ENCODE measurements at regions not wholly inside any gene's neighbourhood (a gene's known extent, or its start where the extent isn't known, plus 50 kb on each side); places are given as distances from the start of the nearest gene placed in this dataset.

GRCh38 chr3:153337369-153337768 is 175.3 kb downstream of the RAP2B start:
- in situ Hi-C loops (cut with HindIII; ENCODE audit: low pct_unique_long_range_greater_than_20kb, low sequenced_read_pairs), result no loop called here
- DNase-seq (ENCODE audit: low read depth in 1 of 2, low spot score in 1 of 2), result no peak
- no peak for TF ChIP-seq JUND (IDR thresholded peaks at IDR 0.05; ENCODE audit: low read depth)

GRCh38 chr3:153338487-153338886 is 176.5 kb downstream of the RAP2B start:
- no peak for TF ChIP-seq JUND (IDR thresholded peaks at IDR 0.05; ENCODE audit: low read depth)
- DNase-seq (ENCODE audit: low read depth in 1 of 2, low spot score in 1 of 2), result no peak
- in situ Hi-C loops (cut with HindIII; ENCODE audit: low pct_unique_long_range_greater_than_20kb, low sequenced_read_pairs), result no loop called here

GRCh38 chr3:153339065-153339464 is 177.0 kb downstream of the RAP2B start:
- no peak for TF ChIP-seq JUND (IDR thresholded peaks at IDR 0.05; ENCODE audit: low read depth)
- DNase-seq (ENCODE audit: low read depth in 1 of 2, low spot score in 1 of 2), result no peak
- in situ Hi-C loops (cut with HindIII; ENCODE audit: low pct_unique_long_range_greater_than_20kb, low sequenced_read_pairs), result no loop called here

- TF ChIP-seq JUND (IDR thresholded peaks at IDR 0.05; ENCODE audit: low read depth), result no peak
- peak in 1 of 2 experiments; percentile 31 for DNase-seq (ENCODE audit: low read depth in 1 of 2, low spot score in 1 of 2)
- in situ Hi-C loops (cut with HindIII; ENCODE audit: low pct_unique_long_range_greater_than_20kb, low sequenced_read_pairs), result no loop called here
Observed at GRCh38 chr3:153343988-153344782, 182.2 kb downstream of the RAP2B start.

GRCh38 chr3:153348457-153349107 is 186.6 kb downstream of the RAP2B start:
- no peak for TF ChIP-seq JUND (IDR thresholded peaks at IDR 0.05; ENCODE audit: low read depth)
- in situ Hi-C loops (cut with HindIII; ENCODE audit: low pct_unique_long_range_greater_than_20kb, low sequenced_read_pairs), result no loop called here
- no peak for DNase-seq (ENCODE audit: low read depth in 1 of 2, low spot score in 1 of 2)

GRCh38 chr3:153349108-153349499 is 187.1 kb downstream of the RAP2B start:
- in situ Hi-C loops (cut with HindIII; ENCODE audit: low pct_unique_long_range_greater_than_20kb, low sequenced_read_pairs), result no loop called here
- no peak for DNase-seq (ENCODE audit: low read depth in 1 of 2, low spot score in 1 of 2)
- TF ChIP-seq JUND (IDR thresholded peaks at IDR 0.05; ENCODE audit: low read depth), result no peak

GRCh38 chr3:153350420-153350819 is 188.4 kb downstream of the RAP2B start:
- peak in 1 of 2 experiments; percentile 38 for DNase-seq (ENCODE audit: low read depth in 1 of 2, low spot score in 1 of 2)
- TF ChIP-seq JUND (IDR thresholded peaks at IDR 0.05; ENCODE audit: low read depth), result no peak

GRCh38 chr3:153354641-153355040 is 192.6 kb downstream of the RAP2B start:
- no peak for DNase-seq (ENCODE audit: low read depth in 1 of 2, low spot score in 1 of 2)
- in situ Hi-C loops (cut with HindIII; ENCODE audit: low pct_unique_long_range_greater_than_20kb, low sequenced_read_pairs), result no loop called here
- no peak for TF ChIP-seq JUND (IDR thresholded peaks at IDR 0.05; ENCODE audit: low read depth)

More at GRCh38 chr3:153350420-153350819, 188.4 kb downstream of the RAP2B start:
- in situ Hi-C loops (cut with HindIII; ENCODE audit: low pct_unique_long_range_greater_than_20kb, low sequenced_read_pairs), result no loop called here

- no peak for DNase-seq (ENCODE audit: low read depth in 1 of 2, low spot score in 1 of 2)
- in situ Hi-C loops (cut with HindIII; ENCODE audit: low pct_unique_long_range_greater_than_20kb, low sequenced_read_pairs), result no loop called here
- TF ChIP-seq JUND (IDR thresholded peaks at IDR 0.05; ENCODE audit: low read depth), result no peak
Observed at GRCh38 chr3:153355559-153355958, 193.5 kb downstream of the RAP2B start.

- DNase-seq (ENCODE audit: low read depth in 1 of 2, low spot score in 1 of 2), result no peak
- in situ Hi-C loops (cut with HindIII; ENCODE audit: low pct_unique_long_range_greater_than_20kb, low sequenced_read_pairs), result no loop called here
- no peak for TF ChIP-seq JUND (IDR thresholded peaks at IDR 0.05; ENCODE audit: low read depth)
Observed at GRCh38 chr3:153356908-153357307, 194.9 kb downstream of the RAP2B start.

GRCh38 chr3:153357436-153357835 is 195.4 kb downstream of the RAP2B start:
- no peak for DNase-seq (ENCODE audit: low read depth in 1 of 2, low spot score in 1 of 2)
- in situ Hi-C loops (cut with HindIII; ENCODE audit: low pct_unique_long_range_greater_than_20kb, low sequenced_read_pairs), result no loop called here
- TF ChIP-seq JUND (IDR thresholded peaks at IDR 0.05; ENCODE audit: low read depth), result no peak

GRCh38 chr3:153369561-153370374 is 207.7 kb downstream of the RAP2B start:
- no peak for TF ChIP-seq JUND (IDR thresholded peaks at IDR 0.05; ENCODE audit: low read depth)
- in situ Hi-C loops (cut with HindIII; ENCODE audit: low pct_unique_long_range_greater_than_20kb, low sequenced_read_pairs), result no loop called here
- no peak for DNase-seq (ENCODE audit: low read depth in 1 of 2, low spot score in 1 of 2)

- in situ Hi-C loops (cut with HindIII; ENCODE audit: low pct_unique_long_range_greater_than_20kb, low sequenced_read_pairs), result no loop called here
- no peak for DNase-seq (ENCODE audit: low read depth in 1 of 2, low spot score in 1 of 2)
- TF ChIP-seq JUND (IDR thresholded peaks at IDR 0.05; ENCODE audit: low read depth), result no peak
Observed at GRCh38 chr3:153370680-153371079, 208.7 kb downstream of the RAP2B start.

Measured in T47D (cell line).